ENCODE measurements at regions not wholly inside any gene's neighbourhood (a gene's known extent, or its start where the extent isn't known, plus 50 kb on each side); places are given as distances from the start of the nearest gene placed in this dataset.

- TF ChIP-seq EZH2 (IDR thresholded peaks at IDR 0.05; ENCODE audit: borderline replicate concordance, low read depth, low read length, severe bottlenecking), result no peak
- no peak for TF ChIP-seq CTCF (IDR thresholded peaks at IDR 0.05; ENCODE audit: extremely low read depth in 1 of 2, insufficient read depth in 1 of 2, low read depth in 1 of 2, low read length in 2 of 2)
- TF ChIP-seq POLR2AphosphoS5 (IDR thresholded peaks at IDR 0.05; ENCODE audit: insufficient read depth, low read depth, low read length), result no peak
- no peak for TF ChIP-seq JUN (IDR thresholded peaks at IDR 0.05; ENCODE audit: borderline replicate concordance, insufficient read depth, insufficient read length, low read depth)
- no peak for TF ChIP-seq FOS (IDR thresholded peaks at IDR 0.05; ENCODE audit: borderline replicate concordance, insufficient read depth, low read length)
Observed at GRCh38 chr6:115690854-115691253, 369.8 kb downstream of the FRK start.
